H4 (cell line): ENCODE measurements at regions not wholly inside any gene's neighbourhood (a gene's known extent, or its start where the extent isn't known, plus 50 kb on each side); places are given as distances from the start of the nearest gene placed in this dataset.
A peak's percentile ranks its signal among the peaks of the same experiment; 100 is the strongest.

ENCODE experiments used
- DNase-seq: peaks from one replicate; pipeline ENCODE4 v3.0.0-alpha.2; 2015; ENCODE audit warnings: low spot score

- DNase-seq: no peak
Observed at GRCh38 chr3:79884354-79884753, 116.6 kb upstream of the ROBO1 start.

- no peak for DNase-seq
Observed at GRCh38 chr3:79881431-79881830, 113.6 kb upstream of the ROBO1 start.

- no peak for DNase-seq
Observed at GRCh38 chr3:79878708-79879107, 110.9 kb upstream of the ROBO1 start.

GRCh38 chr3:79874646-79875045 lies 106.8 kb upstream of the ROBO1 start:
- DNase-seq: no peak

GRCh38 chr3:79872483-79872882 lies 104.7 kb upstream of the ROBO1 start:
- DNase-seq: peak; percentile 6

- DNase-seq: no peak
Observed at GRCh38 chr3:79871656-79872055, 103.9 kb upstream of the ROBO1 start.

- no peak for DNase-seq
Observed at GRCh38 chr3:79870313-79870620, 102.5 kb upstream of the ROBO1 start.

- DNase-seq: no peak
Observed at GRCh38 chr3:79869461-79870312, 101.9 kb upstream of the ROBO1 start.

- no peak for DNase-seq
Observed at GRCh38 chr3:79866162-79866561, 98.4 kb upstream of the ROBO1 start.

GRCh38 chr3:79864077-79864476 lies 96.3 kb upstream of the ROBO1 start:
- no peak for DNase-seq

- no peak for DNase-seq
Observed at GRCh38 chr3:79848876-79849275, 81.1 kb upstream of the ROBO1 start.

GRCh38 chr3:79847928-79848327 lies 80.1 kb upstream of the ROBO1 start:
- DNase-seq: no peak

GRCh38 chr3:79846148-79846933 lies 78.5 kb upstream of the ROBO1 start:
- DNase-seq: no peak

- DNase-seq: no peak
Observed at GRCh38 chr3:79845546-79845945, 77.7 kb upstream of the ROBO1 start.

- DNase-seq: no peak
Observed at GRCh38 chr3:79844176-79844575, 76.4 kb upstream of the ROBO1 start.

- DNase-seq: no peak
Observed at GRCh38 chr3:79843180-79843579, 75.4 kb upstream of the ROBO1 start.

- DNase-seq: no peak
Observed at GRCh38 chr3:79835701-79836100, 67.9 kb upstream of the ROBO1 start.

GRCh38 chr3:79824166-79824565 lies 56.4 kb upstream of the ROBO1 start:
- DNase-seq: no peak

- no peak for DNase-seq
Observed at GRCh38 chr3:79822076-79822475, 54.3 kb upstream of the ROBO1 start.

- no peak for DNase-seq
Observed at GRCh38 chr3:79820089-79820488, 52.3 kb upstream of the ROBO1 start.

- DNase-seq: no peak
Observed at GRCh38 chr3:79818015-79818414, 50.2 kb upstream of the ROBO1 start.
